SH-SY5Y (cell line): ENCODE measurements at regions not wholly inside any gene's neighbourhood (a gene's known extent, or its start where the extent isn't known, plus 50 kb on each side); places are given as distances from the start of the nearest gene placed in this dataset.

ENCODE experiments used
- GATA2 ChIP-seq: IDR thresholded peaks from 2 replicates; pipeline ENCODE4 v1.6.1; 2011; ENCODE audit warnings: mild to moderate bottlenecking, low read depth, low read length
- GATA3 ChIP-seq: IDR thresholded peaks from 2 replicates; pipeline ENCODE4 v1.6.1; 2011; ENCODE audit warnings: low read depth, mild to moderate bottlenecking, low read length, moderate library complexity

DNA sequence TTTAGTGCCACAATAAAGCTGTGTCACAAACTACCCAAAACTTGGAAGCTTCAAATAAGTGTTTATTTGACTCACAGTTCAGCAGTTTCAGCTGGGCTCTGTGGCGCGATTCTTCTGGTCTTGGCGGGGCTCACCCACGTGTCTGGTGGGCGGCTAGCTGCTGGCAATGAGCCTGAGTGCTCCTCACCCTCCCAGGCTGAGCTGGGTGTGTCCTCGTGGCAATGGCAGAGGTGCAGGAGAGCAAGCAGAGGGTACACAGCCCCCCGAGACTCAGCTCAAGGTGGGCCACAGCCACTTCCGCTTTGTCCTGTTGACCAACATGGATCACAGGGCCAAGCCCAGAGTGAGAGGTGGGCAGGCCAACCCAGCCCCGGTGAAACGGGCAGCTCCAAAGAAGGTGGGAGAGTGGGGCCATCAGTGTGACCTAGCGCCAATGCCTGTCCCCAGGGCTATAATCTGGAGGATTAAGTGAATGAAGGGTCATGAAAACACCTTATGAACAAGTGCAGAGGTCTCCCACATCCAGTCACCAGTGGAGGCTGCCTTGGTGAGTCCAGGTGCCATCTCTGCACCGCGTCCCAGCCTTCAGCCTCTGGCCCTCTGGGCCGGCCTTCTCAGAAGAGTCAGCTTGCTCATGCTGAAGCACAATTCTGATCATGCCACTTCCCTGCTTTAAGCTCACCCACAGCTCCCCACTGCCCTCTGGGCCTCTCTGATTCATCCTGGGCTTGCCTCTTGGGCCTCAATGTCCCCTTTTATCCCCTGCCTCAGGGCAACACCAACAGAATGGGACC lies 74.6 kb upstream of the RTL6 start:
- TF ChIP-seq GATA3 (no peak), GATA2 (no peak)

DNA sequence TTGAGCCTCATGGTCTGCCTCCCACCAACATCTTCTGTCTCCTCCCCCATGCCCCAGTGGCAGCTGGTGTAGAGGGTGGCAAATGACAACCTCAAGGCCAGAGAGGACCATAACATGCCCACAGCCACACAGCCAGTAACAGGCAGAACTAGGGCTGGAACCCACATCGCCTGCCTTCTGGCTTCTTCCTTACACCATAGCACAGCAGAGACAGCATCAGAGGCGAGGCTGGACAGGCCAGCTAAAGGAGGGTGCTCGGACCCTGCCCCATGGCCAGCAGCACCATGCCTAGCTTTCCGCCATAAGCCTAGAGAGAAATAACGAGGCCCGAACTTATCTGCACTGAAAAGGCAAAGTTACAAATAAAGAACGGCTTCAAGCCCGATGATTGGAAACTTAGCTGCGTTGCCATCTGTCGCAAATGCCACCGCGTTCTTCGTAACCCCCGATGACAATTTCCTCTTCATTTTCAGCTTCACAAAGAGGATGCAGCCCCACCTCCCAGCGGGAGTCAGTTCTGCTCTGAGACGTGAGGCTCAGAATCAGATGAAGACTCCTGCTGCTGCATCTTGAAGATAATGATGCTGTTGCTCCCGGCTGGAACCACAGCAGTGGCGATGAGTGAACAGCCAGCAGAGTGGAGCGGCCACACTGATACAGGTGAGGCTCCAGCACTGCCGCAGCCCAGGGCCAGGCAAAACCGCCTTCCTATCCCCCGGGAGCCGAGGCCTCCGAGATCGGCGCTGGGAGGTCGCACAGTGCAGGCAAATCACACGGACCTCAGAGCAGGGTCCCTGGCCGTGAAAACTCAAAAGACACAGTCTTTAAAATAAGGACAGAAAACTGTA lies 73.8 kb upstream of the RTL6 start:
- no peak for TF ChIP-seq GATA2
- TF ChIP-seq GATA3, result no peak

DNA sequence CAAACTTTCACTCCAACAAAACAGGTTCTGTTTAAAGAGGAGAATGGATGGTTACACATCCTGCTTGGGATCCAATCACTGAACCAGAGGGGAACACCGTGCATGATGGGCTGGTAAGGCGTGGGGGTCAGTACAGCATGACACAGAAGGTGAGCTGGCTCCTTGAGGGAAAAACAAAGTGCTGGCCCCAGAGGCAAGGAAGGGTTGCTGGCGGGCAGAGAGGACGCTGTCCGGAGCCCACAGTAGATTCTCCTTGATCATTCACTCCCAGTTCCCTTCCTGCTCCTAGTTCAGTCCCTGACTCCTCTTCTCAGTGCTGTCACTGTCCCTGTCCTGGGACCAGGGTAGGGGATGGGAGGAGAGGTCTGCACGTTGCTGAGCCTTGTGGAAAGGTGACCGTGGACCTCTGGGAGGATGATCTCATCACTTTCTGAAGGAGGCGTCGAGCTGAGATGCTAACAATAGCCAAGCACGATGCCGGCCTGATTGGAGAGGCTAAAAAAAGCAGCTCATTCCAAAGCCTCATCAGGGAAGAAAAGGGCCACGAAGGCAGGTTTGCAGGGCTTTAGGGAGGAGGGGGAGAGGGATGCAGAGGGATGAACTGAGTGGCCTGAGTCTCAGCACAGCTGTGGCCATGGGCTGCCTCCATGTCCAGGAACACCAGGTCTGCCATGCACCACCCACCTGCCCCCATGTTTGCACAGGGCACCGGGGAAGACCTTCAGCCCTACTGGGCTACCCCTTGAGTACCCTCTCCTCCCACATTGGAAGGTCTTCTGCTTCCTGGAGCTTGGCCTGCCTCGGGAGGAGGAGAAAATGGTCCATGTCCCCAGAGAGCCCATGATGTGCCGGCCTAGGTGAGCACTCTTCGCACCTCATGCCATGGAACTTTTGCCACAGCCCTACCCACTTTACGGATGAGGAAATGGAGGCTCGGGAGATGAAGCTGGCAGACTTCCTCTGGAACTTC lies 72.7 kb upstream of the RTL6 start:
- TF ChIP-seq GATA2 (no peak), GATA3 (no peak)

DNA sequence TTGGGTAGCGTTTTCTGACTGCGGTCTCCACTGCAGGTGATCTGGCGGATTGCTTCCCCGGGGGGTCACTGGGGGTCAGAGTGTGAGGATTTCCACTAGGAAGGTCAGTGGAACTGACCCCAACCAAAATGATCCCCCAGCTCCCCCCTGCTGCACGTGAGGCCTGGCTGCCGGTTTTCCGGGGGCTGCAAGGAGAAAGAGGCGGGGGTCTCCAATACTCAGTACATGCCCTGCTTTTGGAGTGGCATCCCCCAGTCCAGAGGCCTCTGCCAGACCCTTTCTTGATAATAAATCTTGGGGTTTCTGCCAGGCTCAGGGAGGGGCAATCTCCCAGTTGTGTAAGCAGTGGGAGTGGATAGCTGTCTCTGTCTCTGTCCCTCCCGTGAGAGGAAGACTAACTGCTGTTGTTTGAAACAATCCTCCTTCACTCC lies 71.5 kb upstream of the RTL6 start:
- TF ChIP-seq GATA3, result no peak
- no peak for TF ChIP-seq GATA2

DNA sequence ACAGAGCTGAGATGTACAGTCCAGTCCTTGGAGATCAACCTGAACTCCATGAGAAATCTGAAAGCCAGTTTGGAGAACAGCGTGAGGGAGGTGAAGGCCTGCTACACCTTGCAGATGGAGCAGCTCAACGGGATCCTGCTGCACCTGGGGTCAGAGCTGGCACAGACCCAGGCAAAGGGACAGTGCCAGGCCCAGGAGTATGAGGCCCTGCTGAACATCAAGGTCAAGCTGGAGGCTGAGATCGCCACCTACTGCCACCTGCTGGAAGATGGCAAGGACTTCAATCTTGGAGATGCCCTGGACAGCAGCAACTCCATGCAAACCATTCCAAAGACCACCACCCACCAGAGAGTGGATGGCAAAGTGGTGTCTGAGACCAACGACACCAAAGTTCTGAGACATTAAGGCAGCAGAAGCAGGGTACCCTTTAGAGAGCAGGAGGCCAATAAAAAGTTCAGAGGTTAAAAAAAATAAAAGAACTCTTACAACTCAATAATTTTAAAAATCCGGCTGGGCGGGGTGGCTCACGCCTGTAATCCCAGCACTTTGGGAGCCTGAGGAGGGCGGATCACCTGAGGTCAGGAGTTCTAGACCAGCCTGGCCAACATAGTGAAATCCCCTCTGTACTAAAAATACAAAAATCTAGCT lies 69.9 kb upstream of the RTL6 start:
- TF ChIP-seq GATA2 (no peak), GATA3 (no peak)

DNA sequence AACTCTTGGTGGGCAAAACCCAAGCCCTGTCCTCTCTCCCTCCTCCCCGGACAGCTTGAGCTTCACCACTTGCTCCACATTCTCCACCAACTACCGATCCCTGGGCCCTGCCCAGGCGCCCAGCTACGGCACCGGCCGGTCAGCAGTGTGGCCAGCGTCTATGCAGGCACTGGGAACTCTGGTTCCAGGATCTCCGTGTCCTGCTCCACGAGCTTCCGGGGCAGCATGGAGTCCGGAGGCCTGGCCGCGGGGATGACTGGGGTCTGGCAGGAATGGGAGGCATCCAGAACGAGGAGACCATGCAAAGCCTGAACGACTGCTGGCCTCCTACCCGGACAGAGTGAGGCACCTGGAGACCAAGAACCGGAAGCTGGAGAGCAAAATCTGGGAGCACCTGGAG lies 68.9 kb upstream of the RTL6 start:
- TF ChIP-seq GATA3, result no peak
- no peak for TF ChIP-seq GATA2

DNA sequence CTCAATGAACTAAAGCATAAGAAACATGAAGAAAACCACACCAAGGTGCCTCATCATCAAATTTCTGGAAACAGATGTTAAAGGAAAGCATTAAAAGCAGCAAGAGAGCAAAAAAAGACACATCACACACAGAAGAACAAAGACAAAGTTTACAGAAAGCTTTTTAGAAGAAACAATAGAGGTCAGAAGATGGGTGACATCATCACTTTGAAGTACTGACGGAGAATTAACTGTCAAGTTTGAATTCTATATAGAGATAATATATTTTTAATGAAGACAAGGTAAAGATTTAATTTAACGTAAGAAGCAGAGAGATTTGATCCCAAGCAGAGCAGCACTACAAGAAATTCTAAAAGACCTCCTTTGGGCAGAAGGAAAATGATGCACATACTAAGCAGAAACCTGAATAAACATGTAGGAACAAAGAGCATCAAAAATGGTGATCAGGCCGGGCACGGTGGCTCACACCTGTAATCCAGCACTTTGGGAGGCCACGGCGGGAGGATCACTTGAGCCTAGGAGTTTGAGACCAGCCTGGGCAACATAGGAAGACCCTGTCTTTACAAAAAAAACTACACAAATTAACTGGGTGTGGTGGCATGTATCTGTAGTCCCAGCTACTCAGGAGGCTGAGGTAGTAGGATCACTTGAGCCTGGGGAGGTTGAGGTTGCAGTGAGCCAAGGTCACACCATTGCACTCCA lies 63.3 kb upstream of the RTL6 start:
- TF ChIP-seq GATA3, result no peak
- no peak for TF ChIP-seq GATA2

DNA sequence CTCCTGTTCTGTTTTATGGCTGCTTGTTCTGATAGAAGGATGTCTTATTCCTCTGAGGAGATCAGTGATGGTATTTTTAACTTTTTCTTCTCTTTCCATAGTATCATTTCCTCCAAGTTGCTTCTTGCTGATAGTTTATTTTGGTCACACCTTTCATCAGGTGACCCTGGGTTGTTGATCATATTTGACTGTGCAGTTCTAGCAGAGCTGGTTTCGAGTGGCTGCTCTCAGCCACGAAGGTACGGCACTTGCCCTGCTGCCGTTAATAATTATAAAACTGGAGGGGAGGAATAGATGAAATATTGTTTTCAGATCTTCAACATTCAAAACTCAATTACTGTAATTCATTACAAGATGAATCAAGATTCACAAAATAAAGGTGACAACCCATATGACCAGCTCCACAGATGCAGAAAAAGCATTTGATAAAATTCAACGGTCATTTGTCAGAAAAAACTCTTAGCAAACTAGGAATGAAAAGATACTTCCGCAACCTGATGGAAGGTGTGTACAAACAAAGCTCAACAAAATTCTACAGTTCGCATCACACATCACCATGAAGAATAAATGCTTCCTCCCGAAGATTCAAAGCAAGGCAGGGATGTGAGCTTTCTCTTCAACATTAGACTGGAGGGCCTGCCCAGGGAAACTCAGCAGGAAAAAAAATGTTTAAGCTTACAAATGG lies 59.2 kb upstream of the RTL6 start:
- TF ChIP-seq GATA2 (no peak), GATA3 (no peak)

DNA sequence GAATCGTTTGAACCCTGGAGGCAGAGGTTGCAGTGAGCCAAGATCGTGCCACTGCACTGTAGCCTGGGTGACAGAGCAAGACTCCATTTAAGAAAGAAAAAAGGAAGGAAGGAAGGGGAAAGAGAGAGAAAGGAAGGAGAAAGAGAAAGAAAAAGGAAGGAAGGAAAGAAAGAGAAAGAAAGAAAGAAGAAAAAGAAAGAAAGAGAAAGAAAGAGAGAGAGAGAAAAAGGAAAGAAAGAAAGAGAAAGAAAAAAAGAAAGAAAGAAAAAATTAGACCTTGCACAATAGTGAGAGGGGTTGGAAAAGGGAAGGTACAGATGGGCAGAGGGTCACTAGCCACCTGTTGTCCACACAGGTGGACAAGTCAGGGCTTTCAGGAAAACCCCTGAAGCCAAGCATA lies 57.6 kb upstream of the RTL6 start:
- TF ChIP-seq GATA3 (no peak), GATA2 (no peak)

DNA sequence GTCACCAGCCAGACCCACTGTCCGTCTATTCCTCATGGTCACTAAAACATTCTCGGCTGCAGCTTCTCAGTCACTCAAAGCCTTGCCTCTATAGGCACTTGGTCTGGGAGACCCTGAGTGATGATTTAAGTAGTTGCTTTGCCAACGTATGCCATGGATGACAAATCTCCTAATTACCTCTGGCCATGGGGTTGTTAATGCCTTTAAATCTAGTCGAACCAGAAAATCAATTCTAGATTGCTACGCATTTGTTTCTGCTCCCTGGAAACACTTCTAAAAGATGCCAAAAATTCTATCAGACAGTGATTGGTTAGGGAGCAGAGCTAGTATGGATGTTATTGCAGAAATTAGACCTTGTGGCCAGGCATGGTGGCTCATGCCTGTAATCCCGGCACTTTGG lies 57.0 kb upstream of the RTL6 start:
- TF ChIP-seq GATA2 (no peak), GATA3 (no peak)

DNA sequence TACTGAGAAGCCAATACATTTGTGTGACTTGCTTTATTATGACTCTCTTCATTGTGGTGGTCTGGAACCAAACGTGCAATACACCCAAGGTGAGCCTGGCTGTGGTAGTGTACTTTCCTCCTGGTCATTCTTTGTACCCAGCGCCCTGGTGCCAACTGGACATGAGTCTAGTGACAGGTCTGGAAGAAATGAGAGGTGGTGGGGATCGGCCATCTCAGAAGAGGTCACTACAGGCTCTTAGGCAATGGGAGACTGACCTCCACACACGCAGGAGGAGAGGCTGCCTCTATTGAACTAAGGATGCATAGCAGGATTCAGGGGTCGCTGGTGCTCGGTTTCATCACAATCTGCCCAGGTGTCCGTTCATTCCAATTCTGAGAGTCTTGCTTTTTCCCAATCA lies 56.4 kb upstream of the RTL6 start:
- TF ChIP-seq GATA3 (no peak), GATA2 (no peak)

DNA sequence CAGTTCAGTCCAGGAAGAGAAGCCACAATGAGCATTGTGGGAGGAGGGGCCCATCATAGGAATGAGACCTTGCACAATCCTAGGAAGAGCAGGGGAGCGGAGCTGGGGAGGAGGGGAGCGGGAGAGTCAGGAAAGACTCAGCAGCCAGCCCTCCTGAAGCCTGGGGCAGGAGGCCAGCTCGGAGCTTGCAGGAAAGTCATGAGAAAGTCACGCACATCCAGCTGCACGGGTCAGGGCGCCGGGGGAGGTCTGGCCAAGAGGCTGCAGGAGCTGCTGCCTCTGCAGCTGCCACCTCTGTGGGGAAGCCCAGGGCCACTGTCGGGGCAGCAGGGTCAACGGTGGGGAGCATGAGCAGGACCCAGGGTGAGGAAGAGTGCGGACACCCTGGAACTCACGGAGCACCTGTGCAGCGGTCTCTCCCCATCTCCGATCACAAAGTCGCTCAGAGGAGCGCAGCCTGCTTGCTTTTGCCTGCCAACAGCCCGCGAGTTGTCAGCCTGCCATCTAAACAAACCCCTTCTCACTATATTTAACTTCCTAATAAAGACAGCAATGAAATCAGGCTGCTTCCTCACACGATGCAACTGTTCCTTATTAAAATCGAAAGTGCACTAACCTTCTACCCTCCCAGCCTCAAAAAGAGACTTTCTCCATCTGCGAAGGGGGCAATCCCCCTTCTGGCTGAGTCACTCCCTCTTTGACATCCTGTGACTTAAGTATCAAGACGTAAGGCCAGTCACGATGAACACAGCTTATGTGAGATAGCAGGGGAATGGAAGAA lies 52.9 kb upstream of the RTL6 start:
- no peak for TF ChIP-seq GATA2
- no peak for TF ChIP-seq GATA3

DNA sequence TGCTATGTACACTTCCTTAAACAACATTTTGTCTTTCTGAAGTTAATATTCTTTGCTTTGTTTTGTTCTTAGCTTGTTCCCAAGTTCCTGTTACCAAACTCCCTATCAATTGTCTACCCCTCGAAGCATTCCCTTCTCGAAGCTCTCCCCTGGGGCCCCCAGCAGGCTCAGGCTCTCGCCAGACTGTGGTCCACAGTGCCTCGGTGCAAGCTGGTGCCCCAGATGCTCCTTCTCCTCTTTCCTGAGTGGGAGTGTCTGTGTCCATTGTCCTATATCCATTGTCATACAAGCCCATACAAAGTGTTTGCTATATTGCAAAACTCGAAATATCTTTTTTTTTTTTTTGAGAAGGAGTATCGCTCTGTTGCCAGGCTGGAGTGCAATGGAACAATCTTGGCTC lies 51.7 kb upstream of the RTL6 start:
- TF ChIP-seq GATA2 (no peak), GATA3 (no peak)
